Fibroblast of lung (primary cell): ENCODE measurements at regions not wholly inside any gene's neighbourhood (a gene's known extent, or its start where the extent isn't known, plus 50 kb on each side); places are given as distances from the start of the nearest gene placed in this dataset.

Source experiments
- DNase-seq, 2 donors: peaks; one replicate each; pipeline versions ENCODE4 v3.0.0 to v3.0.0-alpha.2; 2010; ENCODE audit warnings: low read depth in 2 of 2
- H2AFZ ChIP-seq: 2 replicates; pipeline ENCODE4 v1.5.1; 2012; ENCODE audit warnings: low read length, control low read depth, inconsistent platforms
- H3K27ac ChIP-seq: 2 replicates; pipeline ENCODE4 v1.5.1; 2011; ENCODE audit warnings: low read length, control low read depth; ENCODE audit not compliant: insufficient read depth
- H3K27me3 ChIP-seq: 2 replicates; pipeline ENCODE4 v1.5.1; 2011; ENCODE audit warnings: mild to moderate bottlenecking, low read length; ENCODE audit not compliant: control insufficient read depth, insufficient read depth
- H3K36me3 ChIP-seq: 2 replicates; pipeline ENCODE4 v1.5.1; 2011; ENCODE audit warnings: low read length; ENCODE audit not compliant: control insufficient read depth, insufficient read depth
- H3K4me1 ChIP-seq: 2 replicates; pipeline ENCODE4 v1.5.1; 2011; ENCODE audit warnings: low read length; ENCODE audit not compliant: control insufficient read depth, insufficient read depth; ENCODE audit errors: extremely low read depth
- H3K4me2 ChIP-seq: 2 replicates; pipeline ENCODE4 v1.5.1; 2011; ENCODE audit warnings: low read length, control low read depth; ENCODE audit not compliant: insufficient read depth; ENCODE audit errors: extremely low read depth
- H3K4me3 ChIP-seq, 4 experiments: fragments of 200-600 bp in 1 of 4; sonication (generic) in 1 of 4; replicated peaks in 1 of 4; 2 replicates each; pipeline ENCODE4 v1.5.1; 2011 to 2016; ENCODE audit warnings: low read length in 4 of 4, low read depth in 3 of 4, mild to moderate bottlenecking in 3 of 4, control low read depth in 2 of 4, inconsistent platforms in 1 of 4, mixed read lengths in 1 of 4; ENCODE audit not compliant: insufficient read depth in 1 of 4; ENCODE audit errors: control extremely low read depth in 1 of 4
- H3K79me2 ChIP-seq: 2 replicates; pipeline ENCODE4 v1.5.1; 2012; ENCODE audit warnings: mild to moderate bottlenecking, low read length, inconsistent platforms; ENCODE audit not compliant: control insufficient read depth, insufficient read depth
- H3K9ac ChIP-seq: 2 replicates; pipeline ENCODE4 v1.5.1; 2011; ENCODE audit warnings: mild to moderate bottlenecking, low read length, control low read depth; ENCODE audit not compliant: insufficient read depth
- H3K9me3 ChIP-seq: 2 replicates; pipeline ENCODE4 v1.5.1; 2012; ENCODE audit warnings: low read depth, low read length; ENCODE audit not compliant: control insufficient read depth, insufficient read depth
- H4K20me1 ChIP-seq: 2 replicates; pipeline ENCODE4 v1.5.1; 2011; ENCODE audit warnings: low read length; ENCODE audit not compliant: control insufficient read depth, insufficient read depth; ENCODE audit errors: extremely low read depth
- EZH2 ChIP-seq: IDR thresholded peaks from 2 replicates; pipeline ENCODE4 v1.5.1; 2012; ENCODE audit warnings: low read length, control low read depth, mild to moderate bottlenecking; ENCODE audit errors: missing control alignments
- TF ChIP-seq, protein P1 (sequence below), 2 donors: IDR thresholded peaks in 1 of 2; conservative IDR thresholded peaks in 1 of 2; 1 replicate in 1 of 2; 2 replicates in 1 of 2; pipeline ENCODE4 v1.5.1; 2011 to 2012; ENCODE audit warnings: low read length in 2 of 2, control low read depth in 1 of 2, inconsistent platforms in 1 of 2, low read depth in 1 of 2, mild to moderate bottlenecking in 1 of 2

DNA sequence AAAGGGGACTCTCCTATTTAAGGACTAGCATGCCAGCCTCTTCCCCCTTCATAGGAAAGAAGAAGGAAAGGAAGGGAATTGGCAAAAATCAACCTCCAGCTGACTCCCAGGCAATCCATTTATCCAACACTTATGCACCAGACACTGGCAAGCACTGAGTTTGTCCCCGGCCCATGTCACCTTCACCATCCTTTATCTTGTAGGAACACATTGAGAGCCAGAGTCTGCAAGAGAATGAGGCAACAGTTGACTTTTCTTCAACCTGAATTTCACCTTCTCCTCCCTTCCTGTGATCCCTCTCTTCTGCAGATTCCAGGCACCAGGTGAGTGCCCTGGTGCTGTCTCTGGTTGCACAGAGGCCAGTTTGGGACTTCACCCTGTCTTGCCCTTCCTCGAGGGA, 264.3 kb upstream of the ECI2 start:
- Histone ChIP-seq H3K4me1 (peaks cover 15% of the 10 kb centered on the region), H3K9ac (no peak overlapping the region), H4K20me1 (no peaks in the 10 kb centered on the region), H3K9me3 (no peaks in the 10 kb centered on the region), H3K4me2 (no peak overlapping the region), H3K4me3 (no peak overlapping the region), H2AFZ (no peak overlapping the region), H3K36me3 (no peaks in the 10 kb centered on the region), H3K27ac (no peak overlapping the region), H3K27me3 (no peaks in the 10 kb centered on the region), H3K79me2 (no peaks in the 10 kb centered on the region)
- DNase-seq = no peak
- no peak for TF ChIP-seq EZH2
- TF ChIP-seq, protein P1, sequence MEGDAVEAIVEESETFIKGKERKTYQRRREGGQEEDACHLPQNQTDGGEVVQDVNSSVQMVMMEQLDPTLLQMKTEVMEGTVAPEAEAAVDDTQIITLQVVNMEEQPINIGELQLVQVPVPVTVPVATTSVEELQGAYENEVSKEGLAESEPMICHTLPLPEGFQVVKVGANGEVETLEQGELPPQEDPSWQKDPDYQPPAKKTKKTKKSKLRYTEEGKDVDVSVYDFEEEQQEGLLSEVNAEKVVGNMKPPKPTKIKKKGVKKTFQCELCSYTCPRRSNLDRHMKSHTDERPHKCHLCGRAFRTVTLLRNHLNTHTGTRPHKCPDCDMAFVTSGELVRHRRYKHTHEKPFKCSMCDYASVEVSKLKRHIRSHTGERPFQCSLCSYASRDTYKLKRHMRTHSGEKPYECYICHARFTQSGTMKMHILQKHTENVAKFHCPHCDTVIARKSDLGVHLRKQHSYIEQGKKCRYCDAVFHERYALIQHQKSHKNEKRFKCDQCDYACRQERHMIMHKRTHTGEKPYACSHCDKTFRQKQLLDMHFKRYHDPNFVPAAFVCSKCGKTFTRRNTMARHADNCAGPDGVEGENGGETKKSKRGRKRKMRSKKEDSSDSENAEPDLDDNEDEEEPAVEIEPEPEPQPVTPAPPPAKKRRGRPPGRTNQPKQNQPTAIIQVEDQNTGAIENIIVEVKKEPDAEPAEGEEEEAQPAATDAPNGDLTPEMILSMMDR (conservative IDR thresholded peaks at IDR 0.05 in 1 of 2, IDR thresholded peaks at IDR 0.05 in 1 of 2; ENCODE audit: low read depth in 1 of 2, low read length in 2 of 2) = no peak

DNA sequence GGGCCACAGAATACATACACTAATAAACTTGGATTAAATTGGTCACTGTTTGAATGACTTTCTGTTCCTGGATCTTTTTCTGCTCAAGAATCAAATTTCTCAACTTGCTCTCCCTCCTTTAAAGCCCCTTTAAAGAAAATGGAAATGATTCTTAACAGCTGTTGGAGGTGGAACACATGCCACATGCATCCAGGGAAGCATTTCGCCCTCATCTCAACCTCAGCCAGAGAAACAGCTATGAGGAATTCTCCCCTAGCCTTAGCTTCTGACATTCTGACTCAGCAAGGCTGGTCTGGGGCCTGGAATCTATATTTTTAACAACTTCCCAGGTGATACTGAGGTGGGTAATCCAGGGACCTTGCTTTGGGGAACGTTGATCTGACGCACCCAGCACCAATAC, 263.4 kb upstream of the ECI2 start:
- no peak overlapping the region for H3K27ac ChIP-seq
- H3K4me2 ChIP-seq = no peak overlapping the region
- H2AFZ ChIP-seq = no peak overlapping the region
- peaks cover 15% of the 10 kb centered on the region for H3K4me1 ChIP-seq
- TF ChIP-seq EZH2 = no peak
- TF ChIP-seq, protein P1 (conservative IDR thresholded peaks at IDR 0.05 in 1 of 2, IDR thresholded peaks at IDR 0.05 in 1 of 2; ENCODE audit: low read depth in 1 of 2, low read length in 2 of 2) = no peak
- H3K4me3 ChIP-seq = no peak overlapping the region
- H3K36me3 ChIP-seq = no peaks in the 10 kb centered on the region
- no peaks in the 10 kb centered on the region for H4K20me1 ChIP-seq
- H3K9ac ChIP-seq = no peak overlapping the region
- no peak for DNase-seq
- no peaks in the 10 kb centered on the region for H3K27me3 ChIP-seq
- no peaks in the 10 kb centered on the region for H3K79me2 ChIP-seq
- H3K9me3 ChIP-seq = no peaks in the 10 kb centered on the region

DNA sequence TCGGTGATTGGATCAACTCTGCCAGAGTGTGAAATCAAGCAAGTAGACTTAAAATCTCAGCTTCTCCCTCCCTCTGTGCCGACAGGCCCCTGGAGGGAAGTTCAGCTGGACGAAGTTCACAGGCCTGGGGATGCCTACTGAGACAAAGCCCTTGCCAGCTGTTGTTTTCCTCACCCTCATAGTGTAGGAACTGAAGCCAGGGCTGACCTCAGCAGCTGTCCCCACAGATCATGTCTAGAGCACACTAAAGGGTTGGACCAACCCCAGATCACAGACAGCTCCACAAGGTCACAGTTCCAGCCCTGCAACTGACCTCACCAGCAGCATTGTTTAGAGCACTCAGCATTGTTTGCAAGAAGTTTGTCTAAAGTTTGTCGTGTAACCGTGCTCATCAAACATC, 261.9 kb upstream of the ECI2 start:
- no peak overlapping the region for H2AFZ ChIP-seq
- no peaks in the 10 kb centered on the region for H4K20me1 ChIP-seq
- peaks cover 7% of the 10 kb centered on the region for H3K4me1 ChIP-seq
- no peak overlapping the region for H3K4me2 ChIP-seq
- H3K9ac ChIP-seq = no peak overlapping the region
- H3K9me3 ChIP-seq = no peaks in the 10 kb centered on the region
- H3K27ac ChIP-seq = no peak overlapping the region
- H3K4me3 ChIP-seq = no peak overlapping the region
- H3K79me2 ChIP-seq = no peaks in the 10 kb centered on the region
- DNase-seq = no peak
- no peak for TF ChIP-seq EZH2
- TF ChIP-seq, protein P1 (conservative IDR thresholded peaks at IDR 0.05 in 1 of 2, IDR thresholded peaks at IDR 0.05 in 1 of 2; ENCODE audit: low read depth in 1 of 2, low read length in 2 of 2) = no peak
- no peaks in the 10 kb centered on the region for H3K27me3 ChIP-seq
- no peaks in the 10 kb centered on the region for H3K36me3 ChIP-seq
